ENCODE measurements at regions not wholly inside any gene's neighbourhood (a gene's known extent, or its start where the extent isn't known, plus 50 kb on each side); places are given as distances from the start of the nearest gene placed in this dataset.

GRCh38 chr5:74290634-74291241 is 349.8 kb downstream of the ENC1 start:
- DNase-seq (ENCODE audit: low read depth in 2 of 2): no peak

GRCh38 chr5:74289691-74290090 is 350.8 kb downstream of the ENC1 start:
- DNase-seq (ENCODE audit: low read depth in 2 of 2): no peak

GRCh38 chr5:74289238-74289637 is 351.3 kb downstream of the ENC1 start:
- DNase-seq (ENCODE audit: low read depth in 2 of 2): no peak

- DNase-seq (ENCODE audit: low read depth in 2 of 2): no peak
These were observed 351.9 kb downstream of the ENC1 start for GRCh38 chr5:74288448-74289108.

- DNase-seq (ENCODE audit: low read depth in 2 of 2): no peak
These were observed 352.5 kb downstream of the ENC1 start for GRCh38 chr5:74288038-74288437.

- DNase-seq (ENCODE audit: low read depth in 2 of 2): no peak
These were observed 353.5 kb downstream of the ENC1 start for GRCh38 chr5:74286734-74287695.

- no peak for DNase-seq (ENCODE audit: low read depth in 2 of 2)
These were observed 354.8 kb downstream of the ENC1 start for GRCh38 chr5:74285675-74286280.

GRCh38 chr5:74282490-74282889 is 358.0 kb downstream of the ENC1 start:
- DNase-seq (ENCODE audit: low read depth in 2 of 2): no peak

GRCh38 chr5:74281166-74281565 is 359.4 kb downstream of the ENC1 start:
- no peak for DNase-seq (ENCODE audit: low read depth in 2 of 2)

- no peak for DNase-seq (ENCODE audit: low read depth in 2 of 2)
These were observed 360.2 kb downstream of the ENC1 start for GRCh38 chr5:74280306-74280705.

GRCh38 chr5:74279244-74279643 is 361.3 kb downstream of the ENC1 start:
- no peak for DNase-seq (ENCODE audit: low read depth in 2 of 2)

- no peak for DNase-seq (ENCODE audit: low read depth in 2 of 2)
These were observed 363.1 kb downstream of the ENC1 start for GRCh38 chr5:74277418-74277817.

- DNase-seq (ENCODE audit: low read depth in 2 of 2): no peak
These were observed 365.1 kb downstream of the ENC1 start for GRCh38 chr5:74275171-74275992.

- no peak for DNase-seq (ENCODE audit: low read depth in 2 of 2)
These were observed 366.2 kb downstream of the ENC1 start for GRCh38 chr5:74274326-74274725.

- no peak for DNase-seq (ENCODE audit: low read depth in 2 of 2)
These were observed 367.6 kb downstream of the ENC1 start for GRCh38 chr5:74272831-74273451.

GRCh38 chr5:74272024-74272775 is 368.3 kb downstream of the ENC1 start:
- no peak for DNase-seq (ENCODE audit: low read depth in 2 of 2)

- no peak for DNase-seq (ENCODE audit: low read depth in 2 of 2)
These were observed 372.2 kb downstream of the ENC1 start for GRCh38 chr5:74268297-74268696.

- DNase-seq (ENCODE audit: low read depth in 2 of 2): no peak
These were observed 373.7 kb downstream of the ENC1 start for GRCh38 chr5:74266836-74267235.

- no peak for DNase-seq (ENCODE audit: low read depth in 2 of 2)
These were observed 374.4 kb downstream of the ENC1 start for GRCh38 chr5:74266132-74266531.

- no peak for DNase-seq (ENCODE audit: low read depth in 2 of 2)
These were observed 377.9 kb downstream of the ENC1 start for GRCh38 chr5:74262544-74263207.
